H1 (cell line): ENCODE measurements at regions not wholly inside any gene's neighbourhood (a gene's known extent, or its start where the extent isn't known, plus 50 kb on each side); places are given as distances from the start of the nearest gene placed in this dataset.

Experiments used
- CTCF ChIA-PET: fragments of 300-600 bp; sonication (Branson Sonifier 250); formaldehyde crosslinking; loops from one replicate; lab custom pipeline; 2021; ENCODE audit not compliant: partially characterized antibody; lab: Charles Lee
- POLR2A ChIA-PET: fragments of 300-600 bp; sonication (Branson Sonifier 250); formaldehyde crosslinking; loops from one replicate; lab custom pipeline; 2021; ENCODE audit warnings: inconsistent platforms; ENCODE audit not compliant: partially characterized antibody; lab: Charles Lee
- DNase-seq, 2 experiments: peaks; one replicate each; pipeline versions ENCODE4 v3.0.0 to v3.0.0-alpha.2; 2010 to 2022; ENCODE audit warnings: low spot score in 2 of 2, low read depth in 1 of 2, mixed read lengths in 1 of 2
- FAIRE-seq: peaks from 2 replicates; lab custom pipeline; 2011; peaks lifted over from hg19 to GRCh38; lab: Jason Lieb, UNC
- H2AFZ ChIP-seq: 2 replicates; pipeline ENCODE4 v1.8.1; 2012; ENCODE audit warnings: low read length, inconsistent platforms
- H2AK5ac ChIP-seq: 2 replicates; pipeline ENCODE4 v1.6.1; 2013; ENCODE audit warnings: low read depth, low read length
- H2BK120ac ChIP-seq: replicated peaks from 2 replicates; pipeline ENCODE3; 2013; ENCODE audit warnings: low read depth, low read length, inconsistent platforms
- H2BK12ac ChIP-seq: 2 replicates; pipeline ENCODE4 v1.6.1; 2013; ENCODE audit warnings: low read depth, low read length
- H2BK15ac ChIP-seq: 2 replicates; pipeline ENCODE4 v1.6.1; 2013; ENCODE audit warnings: low read length
- H2BK20ac ChIP-seq: 2 replicates; pipeline ENCODE4 v1.6.1; 2013; ENCODE audit warnings: low read length
- H2BK5ac ChIP-seq: 2 replicates; pipeline ENCODE4 v1.6.1; 2013; ENCODE audit warnings: low read depth, low read length
- H3K14ac ChIP-seq: 2 replicates; pipeline ENCODE4 v1.6.1; 2013; ENCODE audit warnings: inconsistent platforms; ENCODE audit not compliant: insufficient read length
- H3K18ac ChIP-seq: 2 replicates; pipeline ENCODE4 v1.6.1; 2013; ENCODE audit warnings: low read length; ENCODE audit errors: extremely low read depth
- H3K23ac ChIP-seq: 2 replicates; pipeline ENCODE4 v1.6.1; 2013; ENCODE audit warnings: inconsistent platforms; ENCODE audit not compliant: insufficient read length
- H3K23me2 ChIP-seq: 2 replicates; pipeline ENCODE4 v1.6.1; 2013; ENCODE audit warnings: low read depth, low read length
- H3K27ac ChIP-seq: 2 replicates; pipeline ENCODE4 v1.6.1; 2011; ENCODE audit warnings: low read depth, low read length, inconsistent platforms
- H3K27me3 ChIP-seq, 4 experiments: replicated peaks in 1 of 4; 1 replicate in 1 of 4; 2 replicates in 3 of 4; pipeline versions ENCODE4 v1.6.1 to v1.8.1; 2011 to 2013; ENCODE audit warnings: low read length in 3 of 4, mild to moderate bottlenecking in 3 of 4, inconsistent platforms in 2 of 4, mixed read lengths in 2 of 4, moderate library complexity in 1 of 4; ENCODE audit not compliant: control insufficient read depth in 3 of 4, insufficient read depth in 3 of 4; ENCODE audit errors: extremely low read depth in 1 of 4
- H3K36me3 ChIP-seq, 4 experiments: 2 replicates each; pipeline versions ENCODE4 v1.6.1 to v1.8.1; 2011 to 2013; ENCODE audit warnings: mild to moderate bottlenecking in 4 of 4, low read length in 3 of 4, moderate library complexity in 2 of 4, control low read depth in 1 of 4, inconsistent platforms in 1 of 4; ENCODE audit not compliant: insufficient read depth in 4 of 4, control insufficient read depth in 2 of 4
- H3K4ac ChIP-seq: replicated peaks from 2 replicates; pipeline ENCODE3; 2013; ENCODE audit warnings: low read length, low read depth, mixed read lengths, inconsistent platforms; ENCODE audit not compliant: insufficient read length
- H3K4me1 ChIP-seq, 4 experiments: replicated peaks in 1 of 4; 1 replicate in 1 of 4; 2 replicates in 3 of 4; pipeline versions ENCODE4 v1.6.1 to v1.8.1; 2011 to 2013; ENCODE audit warnings: low read length in 3 of 4, inconsistent platforms in 2 of 4, mixed read lengths in 1 of 4; ENCODE audit not compliant: insufficient read depth in 4 of 4, control insufficient read depth in 3 of 4
- H3K4me2 ChIP-seq, 2 experiments: 2 replicates each; pipeline versions ENCODE4 v1.6.1 to v1.8.1; 2011 to 2013; ENCODE audit warnings: low read depth in 2 of 2, low read length in 2 of 2, control low read depth in 1 of 2, inconsistent platforms in 1 of 2, mild to moderate bottlenecking in 1 of 2; ENCODE audit not compliant: insufficient read depth in 1 of 2
- H3K4me3 ChIP-seq, 4 experiments: fragments of 200-600, 300-600 bp in 1 of 4; sonication (generic), shearing (Covaris generic), sonication (Bioruptor Twin) in 1 of 4; 2 replicates each; pipeline versions ENCODE4 v1.5.1 to v1.8.1; 2011 to 2016; ENCODE audit warnings: low read length in 4 of 4, low read depth in 3 of 4, control low read depth in 2 of 4, inconsistent platforms in 2 of 4, mild to moderate bottlenecking in 2 of 4, mixed read lengths in 1 of 4, moderate library complexity in 1 of 4; ENCODE audit not compliant: insufficient read depth in 2 of 4; ENCODE audit errors: extremely low read depth in 1 of 4
- H3K56ac ChIP-seq: replicated peaks from 2 replicates; pipeline ENCODE3; 2013; ENCODE audit warnings: low read depth, mild to moderate bottlenecking, mixed read lengths, low read length, inconsistent platforms; ENCODE audit not compliant: insufficient read length
- H3K79me1 ChIP-seq: 2 replicates; pipeline ENCODE4 v1.6.1; 2013; ENCODE audit warnings: low read depth, low read length, control low read depth
- H3K79me2 ChIP-seq, 2 experiments: 2 replicates each; pipeline versions ENCODE4 v1.6.1 to v1.8.1; 2012 to 2013; ENCODE audit warnings: low read length in 2 of 2, mild to moderate bottlenecking in 2 of 2, inconsistent platforms in 1 of 2; ENCODE audit not compliant: insufficient read depth in 2 of 2, control insufficient read depth in 1 of 2
- H3K9ac ChIP-seq, 4 experiments: replicated peaks in 1 of 4; 1 replicate in 1 of 4; 2 replicates in 3 of 4; pipeline versions ENCODE4 v1.6.1 to v1.8.1; 2011 to 2013; ENCODE audit warnings: low read depth in 3 of 4, low read length in 3 of 4, control low read depth in 2 of 4, mild to moderate bottlenecking in 2 of 4, moderate library complexity in 2 of 4, inconsistent platforms in 1 of 4; ENCODE audit errors: extremely low read depth in 1 of 4
- H3K9me3 ChIP-seq, 2 experiments: 2 replicates each; pipeline versions ENCODE4 v1.6.1 to v1.8.1; 2012 to 2013; ENCODE audit warnings: mild to moderate bottlenecking in 2 of 2, moderate library complexity in 2 of 2, control low read depth in 1 of 2, inconsistent platforms in 1 of 2, low read depth in 1 of 2, low read length in 1 of 2, mixed read lengths in 1 of 2; ENCODE audit not compliant: insufficient read depth in 2 of 2
- H4K20me1 ChIP-seq, 2 experiments: replicated peaks in 1 of 2; 2 replicates each; pipeline versions ENCODE3 to v1.8.1; 2011 to 2013; ENCODE audit warnings: inconsistent platforms in 2 of 2, low read length in 2 of 2, mild to moderate bottlenecking in 1 of 2; ENCODE audit not compliant: insufficient read depth in 2 of 2, control insufficient read depth in 1 of 2
- H4K5ac ChIP-seq: 2 replicates; pipeline ENCODE4 v1.6.1; 2013; ENCODE audit warnings: low read length, low read depth, mixed read lengths, inconsistent platforms; ENCODE audit not compliant: insufficient read length
- H4K8ac ChIP-seq: 2 replicates; pipeline ENCODE4 v1.8.0; 2013; ENCODE audit warnings: mild to moderate bottlenecking, moderate library complexity, low read length, inconsistent platforms; ENCODE audit not compliant: insufficient read depth; ENCODE audit errors: extremely low read depth
- H4K91ac ChIP-seq: replicated peaks from 2 replicates; pipeline ENCODE3; 2013; ENCODE audit warnings: low read length, mixed read lengths, inconsistent platforms; ENCODE audit not compliant: insufficient read length
- BRCA1 ChIP-seq: IDR thresholded peaks from 2 replicates; pipeline ENCODE4 v1.6.1; 2012; ENCODE audit warnings: low read depth, low read length, improper control_type of control experiment
- CBX5 ChIP-seq: fragments of 300-800, 300-1000 bp; sonication (generic); IDR thresholded peaks from 2 replicates; pipeline ENCODE4 v1.7.1; 2016; ENCODE audit warnings: antibody characterized with exemption, low read length, low read depth
- CBX8 ChIP-seq: fragments of 300-800, 300-1000 bp; sonication (generic); IDR thresholded peaks from 2 replicates; pipeline ENCODE4 v1.7.1; 2016; ENCODE audit warnings: low read depth, low read length, borderline replicate concordance
- GABPA ChIP-seq: IDR thresholded peaks from 2 replicates; pipeline ENCODE4 v1.6.1; 2011; ENCODE audit warnings: mild to moderate bottlenecking, low read length, moderate library complexity, borderline replicate concordance; ENCODE audit not compliant: insufficient read depth
- HDAC2 ChIP-seq, 2 experiments: fragments of 300-600 bp in 1 of 2; sonication (generic) in 1 of 2; IDR thresholded peaks; 2 replicates each; pipeline ENCODE4 v1.6.1; 2011 to 2012; ENCODE audit warnings: low read depth in 2 of 2, low read length in 2 of 2, mild to moderate bottlenecking in 2 of 2, moderate library complexity in 2 of 2, borderline replicate concordance in 1 of 2, inconsistent platforms in 1 of 2
- POLR2AphosphoS5 ChIP-seq: IDR thresholded peaks from 2 replicates; pipeline ENCODE4 v1.6.1; 2011; ENCODE audit warnings: low read depth, low read length
- RBBP5 ChIP-seq: IDR thresholded peaks from 2 replicates; pipeline ENCODE4 v1.7.1; 2012; ENCODE audit warnings: low read depth, mild to moderate bottlenecking, inconsistent platforms, low read length, moderate library complexity, borderline replicate concordance
- RNF2 ChIP-seq: fragments of 200-900, 300-1000 bp; sonication (generic); IDR thresholded peaks from 2 replicates; pipeline ENCODE4 v1.7.1; 2016; ENCODE audit warnings: borderline replicate concordance, low read depth, mild to moderate bottlenecking, antibody characterized with exemption, low read length; ENCODE audit not compliant: poor library complexity, severe bottlenecking; ENCODE audit errors: missing control alignments
- SIN3A ChIP-seq, 2 experiments: IDR thresholded peaks in 1 of 2; conservative IDR thresholded peaks in 1 of 2; 2 replicates each; pipeline ENCODE4 v1.6.1; 2011 to 2012; ENCODE audit warnings: low read length in 2 of 2, improper control_type of control experiment in 1 of 2, low read depth in 1 of 2, mild to moderate bottlenecking in 1 of 2
- SP4 ChIP-seq: IDR thresholded peaks from 2 replicates; pipeline ENCODE4 v1.6.1; 2012; ENCODE audit warnings: low read length, inconsistent platforms
- TEAD4 ChIP-seq: IDR thresholded peaks from 2 replicates; pipeline ENCODE4 v1.6.1; 2012; ENCODE audit warnings: low read depth, low read length, inconsistent platforms, mixed read lengths
- ZNF274 ChIP-seq: IDR thresholded peaks from 2 replicates; pipeline ENCODE4 v1.7.0; 2012; ENCODE audit warnings: low read length, borderline replicate concordance; ENCODE audit errors: extremely low read depth
- WGBS, 2 experiments: shearing (Covaris generic) in 1 of 2; methylation state at CpG; one replicate each; pipeline versions ENCODE4 v1.1.6 to v1.1.7; 2013 to 2015; ENCODE audit warnings: low lambda C conversion rate in 2 of 2, mixed read lengths in 2 of 2, inconsistent platforms in 1 of 2, low coverage in 1 of 2, missing lambda C conversion rate in 1 of 2; ENCODE audit not compliant: insufficient replicate concordance in 2 of 2, insufficient coverage in 1 of 2, insufficient read length in 1 of 2; ENCODE audit errors: extremely low coverage in 1 of 2, missing lambda C conversion rate in 1 of 2; 5-methylcytosine and 5-hydroxymethylcytosine counted together

DNA sequence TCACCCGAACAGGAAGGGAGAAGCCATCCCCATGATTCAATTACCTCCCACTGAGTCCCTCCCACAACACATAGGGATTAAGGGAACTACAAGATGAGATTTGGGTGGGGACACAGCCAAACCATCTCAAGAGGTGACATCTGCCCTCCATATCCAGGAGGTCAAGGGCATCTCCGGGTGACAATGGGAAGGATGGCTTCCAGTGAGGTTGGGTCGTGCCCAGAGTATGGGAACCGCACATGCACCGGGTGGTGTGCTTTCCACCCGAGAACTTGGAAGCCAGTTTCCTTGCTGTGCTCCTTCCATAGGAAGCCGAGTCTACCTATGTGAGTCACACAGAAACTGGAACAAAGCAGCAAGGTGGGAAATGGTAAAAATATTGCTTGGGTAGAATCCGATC, 216.9 kb upstream of the SALL3 start:
- Histone ChIP-seq H3K14ac (no peak overlapping the region), H3K9me3 (no peaks in the 10 kb centered on the region), H3K4me3 (no peak overlapping the region), H3K23ac (no peak overlapping the region), H4K5ac (no peak overlapping the region), H3K36me3 (no peaks in the 10 kb centered on the region), H3K27me3 (no peaks in the 10 kb centered on the region; a peak in 1 of 7 replicates), H3K4me1 (0 out of 7 replicates have a peak, but pooled peaks cover 0 to 2% (median 0%) of the 10 kb centered on the region in 4 experiments), H2BK15ac (no peak overlapping the region), H2AK5ac (no peak overlapping the region), H2BK120ac (no peak overlapping the region), H2BK20ac (no peak overlapping the region), H4K20me1 (no peaks in the 10 kb centered on the region), H3K23me2 (no peaks in the 10 kb centered on the region), H4K8ac (no peak overlapping the region), H4K91ac (no peak overlapping the region), H3K4me2 (no peak overlapping the region), H2BK12ac (no peak overlapping the region), H3K9ac (no peak overlapping the region), H3K18ac (no peak overlapping the region), H3K4ac (no peak overlapping the region)
- CTCF ChIA-PET: interaction anchor here (0.9 kb wide), 2 partner anchors 12 to 62 kb away, joined by 3 read pairs; no protein-coding TSS in a partner anchor
- POLR2A ChIA-PET: no interaction called here
- WGBS, 2 experiments: 84% methylated on average over 7 of the region's 8 CpGs; no CpG with 5 or more reads in 1 of the 2 experiments
- no peak for FAIRE-seq
- TF ChIP-seq GABPA: no peak
- TF ChIP-seq CBX5: no peak
- no peak for TF ChIP-seq RBBP5
- TF ChIP-seq BRCA1: no peak
- TF ChIP-seq ZNF274: no peak
- no peak for TF ChIP-seq RNF2
- no peak for TF ChIP-seq TEAD4
- no peak for TF ChIP-seq POLR2AphosphoS5
- no peak for TF ChIP-seq CBX8
- TF ChIP-seq SIN3A (conservative IDR thresholded peaks at IDR 0.05 in 1 of 2, IDR thresholded peaks at IDR 0.05 in 1 of 2; ENCODE audit: low read depth in 1 of 2, low read length in 2 of 2): no peak
- no peak for TF ChIP-seq HDAC2 (IDR thresholded peaks at IDR 0.05; ENCODE audit: borderline replicate concordance in 1 of 2, low read depth in 2 of 2, low read length in 2 of 2)
- no peak for TF ChIP-seq SP4
- TF ChIP-seq, all 59 proteins: peak for 0
- no peaks in the 10 kb centered on the region for H3K79me1 ChIP-seq
- H2BK5ac ChIP-seq: no peak overlapping the region
- H3K56ac ChIP-seq: no peak overlapping the region
- H3K79me2 ChIP-seq: no peaks in the 10 kb centered on the region
- H3K27ac ChIP-seq: no peak overlapping the region
- DNase-seq: no peak
- no peak overlapping the region for H2AFZ ChIP-seq
